Endothelial cell of umbilical vein (primary cell): ENCODE measurements at regions not wholly inside any gene's neighbourhood (a gene's known extent, or its start where the extent isn't known, plus 50 kb on each side); places are given as distances from the start of the nearest gene placed in this dataset.

Experiments
- BruUV-seq: library from RNA; stranded (reverse); fragments of 400-500 nt; replicated peaks from 2 replicates; lab custom pipeline; 2021; lab: Mats Ljungman, UMichigan
- CTCF ChIA-PET: fragments of 300-600, 350-600 bp; sonication (Branson Sonifier 250); formaldehyde crosslinking; loops from one replicate; lab custom pipeline; 2021; ENCODE audit warnings: antibody characterized with exemption, inconsistent platforms; lab: Charles Lee
- POLR2A ChIA-PET: fragments of 300-600, 350-600 bp; sonication (Branson Sonifier 250); formaldehyde crosslinking; loops from one replicate; lab custom pipeline; 2021; ENCODE audit warnings: antibody characterized with exemption, inconsistent platforms; lab: Charles Lee
- DNase-seq: peaks from one replicate; pipeline ENCODE4 v3.0.0-alpha.2; 2011; ENCODE audit warnings: low read depth, low spot score
- FAIRE-seq: peaks from 2 replicates; lab custom pipeline; 2011; peaks lifted over from hg19 to GRCh38; lab: Jason Lieb, UNC
- H2AFZ ChIP-seq: 2 replicates; pipeline ENCODE4 v1.6.0; 2012; ENCODE audit warnings: low read depth, low read length, control low read depth, inconsistent platforms
- H3K27ac ChIP-seq: 2 replicates; pipeline ENCODE4 v1.5.1; 2011; ENCODE audit warnings: low read depth, mild to moderate bottlenecking, control low read depth, low read length, moderate library complexity; ENCODE audit not compliant: insufficient read depth
- H3K27me3 ChIP-seq, 2 experiments: 2 replicates each; pipeline versions ENCODE4 v1.6.0 to v1.6.1; 2011; ENCODE audit warnings: low read length in 2 of 2, mixed read lengths in 1 of 2; ENCODE audit not compliant: control insufficient read depth in 2 of 2, insufficient read depth in 2 of 2
- H3K36me3 ChIP-seq, 2 experiments: 2 replicates in 1 of 2; 3 replicates in 1 of 2; pipeline ENCODE4 v1.5.1; 2011; ENCODE audit warnings: low read length in 2 of 2, mild to moderate bottlenecking in 1 of 2, moderate library complexity in 1 of 2; ENCODE audit not compliant: control insufficient read depth in 2 of 2, insufficient read depth in 2 of 2; ENCODE audit errors: extremely low read depth in 1 of 2
- H3K4me1 ChIP-seq: 3 replicates; pipeline ENCODE4 v1.5.1; 2011; ENCODE audit warnings: mild to moderate bottlenecking, low read length; ENCODE audit not compliant: control insufficient read depth, insufficient read depth; ENCODE audit errors: extremely low read depth
- H3K4me2 ChIP-seq: 2 replicates; pipeline ENCODE4 v1.6.1; 2011; ENCODE audit warnings: low read length, control low read depth, mixed read lengths; ENCODE audit not compliant: insufficient read depth
- H3K4me3 ChIP-seq, 3 experiments: fragments of 200-600 bp in 1 of 3; sonication (generic), shearing (Covaris generic) in 1 of 3; replicated peaks in 1 of 3; 2 replicates each; pipeline ENCODE4 v1.5.1; 2011 to 2016; ENCODE audit warnings: control low read depth in 3 of 3, low read length in 3 of 3, mild to moderate bottlenecking in 2 of 3, inconsistent platforms in 1 of 3, low read depth in 1 of 3, moderate library complexity in 1 of 3; ENCODE audit not compliant: insufficient read depth in 1 of 3
- H3K79me2 ChIP-seq: 2 replicates; pipeline ENCODE4 v1.6.0; 2012; ENCODE audit warnings: low read length, inconsistent platforms; ENCODE audit not compliant: control insufficient read depth, insufficient read depth
- H3K9ac ChIP-seq: replicated peaks from 2 replicates; pipeline ENCODE3; 2011; ENCODE audit warnings: low read length, control low read depth; ENCODE audit not compliant: insufficient read depth; ENCODE audit errors: extremely low read depth
- H3K9me1 ChIP-seq: replicated peaks from 3 replicates; pipeline ENCODE4 v1.6.0; 2011; ENCODE audit warnings: mild to moderate bottlenecking, low read length; ENCODE audit not compliant: control insufficient read depth, insufficient read depth; ENCODE audit errors: extremely low read depth
- H3K9me3 ChIP-seq: replicated peaks from 2 replicates; pipeline ENCODE4 v1.5.1; 2012; ENCODE audit warnings: low read length, inconsistent platforms; ENCODE audit not compliant: control insufficient read depth, insufficient read depth
- H4K20me1 ChIP-seq: replicated peaks from 2 replicates; pipeline ENCODE3; 2011; ENCODE audit warnings: mild to moderate bottlenecking, low read length; ENCODE audit not compliant: control insufficient read depth, insufficient read depth; ENCODE audit errors: extremely low read depth
- CTCF ChIP-seq, 2 donors: IDR thresholded peaks; 1 replicate in 1 of 2; 2 replicates in 1 of 2; pipeline ENCODE4 v1.5.1; 2011; ENCODE audit warnings: low read length in 2 of 2, mild to moderate bottlenecking in 2 of 2, moderate library complexity in 2 of 2, control low read depth in 1 of 2, inconsistent platforms in 1 of 2, low read depth in 1 of 2; ENCODE audit not compliant: insufficient read depth in 1 of 2; ENCODE audit errors: extremely low read depth in 1 of 2
- JUN ChIP-seq: IDR thresholded peaks from 2 replicates; pipeline ENCODE4 v1.6.1; 2011; ENCODE audit warnings: borderline replicate concordance, low read depth; ENCODE audit not compliant: insufficient read length, insufficient read depth
- POLR2AphosphoS5 ChIP-seq: IDR thresholded peaks from 2 replicates; pipeline ENCODE4 v1.6.1; 2012; ENCODE audit warnings: low read depth, mild to moderate bottlenecking, control low read depth, low read length, moderate library complexity; ENCODE audit not compliant: insufficient read depth
- dilution Hi-C: fragments of 300-500 bp; cut with MboI; formaldehyde crosslinking; loops from one replicate; pipeline ENCODE4 v1.15.0; 2019; ENCODE audit warnings: low sequenced_read_pairs; ENCODE audit not compliant: extremely low pct_ligation_motif_present
- intact Hi-C: fragments of 100-400 bp; cut with micrococcal nuclease; formaldehyde crosslinking; loops from one replicate; pipeline ENCODE4 v1.10.0; 2022

- BruUV-seq, result no TSS peak
- intact Hi-C loops, result no loop called here
- POLR2A ChIA-PET, result no interaction called here
These were observed 111.7 kb upstream of the TNP1 start for GRCh38 chr2:216971593-216971992.

More at GRCh38 chr2:216971593-216971992, 111.7 kb upstream of the TNP1 start:
- no peak overlapping the region for H2AFZ ChIP-seq
- dilution Hi-C loops, result no loop called here
- no peak overlapping the region for H3K4me2 ChIP-seq
- CTCF ChIA-PET, result interaction anchor here (0.7 to 1.0 kb wide), 2 partner anchors 17 to 195 kb away, joined by 3 read pairs; no protein-coding TSS in a partner anchor
- no peaks in the 10 kb centered on the region for H3K9me1 ChIP-seq
- no peaks in the 10 kb centered on the region for H3K4me1 ChIP-seq
- H3K27ac ChIP-seq, result no peak overlapping the region
- no peak for FAIRE-seq
- TF ChIP-seq CTCF (IDR thresholded peaks at IDR 0.05; ENCODE audit: extremely low read depth in 1 of 2, insufficient read depth in 1 of 2, low read depth in 1 of 2, low read length in 2 of 2), result no peak
- TF ChIP-seq POLR2AphosphoS5, result no peak
- TF ChIP-seq JUN, result no peak
- no peaks in the 10 kb centered on the region for H4K20me1 ChIP-seq
- no peaks in the 10 kb centered on the region for H3K79me2 ChIP-seq
- DNase-seq, result no peak
- H3K27me3 ChIP-seq, result no peaks in the 10 kb centered on the region
- H3K9me3 ChIP-seq, result no peaks in the 10 kb centered on the region
- no peak overlapping the region for H3K4me3 ChIP-seq
- no peaks in the 10 kb centered on the region for H3K36me3 ChIP-seq
- no peak overlapping the region for H3K9ac ChIP-seq
